ENCODE measurements at regions not wholly inside any gene's neighbourhood (a gene's known extent, or its start where the extent isn't known, plus 50 kb on each side); places are given as distances from the start of the nearest gene placed in this dataset.

DNA sequence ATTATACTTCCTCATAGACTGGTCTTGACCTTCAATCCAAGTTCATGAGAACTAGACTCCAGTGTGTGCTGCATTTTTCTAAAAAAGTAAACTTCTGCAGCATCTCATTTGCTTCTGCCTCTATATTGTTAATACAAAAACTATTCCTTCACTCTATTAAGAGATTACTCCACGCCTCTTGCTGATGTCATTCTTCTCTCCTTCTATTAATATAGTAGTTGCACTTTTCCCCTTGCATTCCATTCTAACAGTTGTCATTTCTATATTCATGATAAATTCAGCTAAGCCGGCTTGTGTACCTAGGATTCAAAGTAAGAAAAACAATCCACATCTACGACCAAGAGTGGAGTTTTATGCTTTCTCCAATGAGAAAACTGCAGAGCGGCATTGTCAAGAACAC, 480.4 kb upstream of the NOVA1 start:
- Histone ChIP-seq H3K4me2 (ENCODE audit: insufficient read depth, low read length) (no peak overlapping the region), H3K36me3 (ENCODE audit: insufficient read depth, low read length) (no peaks in the 10 kb centered on the region), H3K9me3 (ENCODE audit: low read depth, low read length) (no peaks in the 10 kb centered on the region), H3K4me1 (ENCODE audit: insufficient read depth, low read length) (no peaks in the 10 kb centered on the region), H3K4me3 (ENCODE audit: insufficient read depth, low read length) (no peak overlapping the region), H2AFZ (ENCODE audit: low read length) (no peak overlapping the region), H3K27ac (ENCODE audit: low read depth, low read length) (no peak overlapping the region), H3K27me3 (ENCODE audit: insufficient read depth, low read length) (no peaks in the 10 kb centered on the region), H3K79me2 (ENCODE audit: insufficient read depth, low read length) (no peaks in the 10 kb centered on the region), H4K20me1 (ENCODE audit: insufficient read depth, low read length) (no peaks in the 10 kb centered on the region)
- DNase-seq (ENCODE audit: insufficient read length, low spot score, missing footprints), result no peak
- no peak for TF ChIP-seq CTCF (IDR thresholded peaks at IDR 0.05; ENCODE audit: extremely low read depth, low read depth, low read length)

DNA sequence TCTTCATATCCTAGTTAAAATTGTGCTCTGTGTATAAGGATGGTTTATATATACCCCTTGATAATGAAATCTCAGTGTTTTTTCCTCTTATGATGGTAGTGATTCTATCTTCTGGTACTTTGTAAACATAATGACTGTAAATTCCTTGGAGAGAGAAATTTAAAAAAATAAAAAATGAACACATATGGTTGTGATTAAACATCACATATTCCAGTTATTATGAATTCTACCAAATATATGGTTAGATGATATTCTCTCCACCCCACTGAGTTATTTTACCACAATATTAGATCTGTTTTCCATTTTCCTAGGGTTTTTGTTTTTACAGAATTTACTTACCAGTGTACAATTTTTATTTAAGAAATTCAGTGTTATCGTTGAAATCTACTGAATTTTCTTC, 481.9 kb upstream of the NOVA1 start:
- Histone ChIP-seq H4K20me1 (ENCODE audit: insufficient read depth, low read length) (no peaks in the 10 kb centered on the region), H2AFZ (ENCODE audit: low read length) (no peak overlapping the region), H3K4me1 (ENCODE audit: insufficient read depth, low read length) (no peaks in the 10 kb centered on the region), H3K27ac (ENCODE audit: low read depth, low read length) (no peak overlapping the region), H3K36me3 (ENCODE audit: insufficient read depth, low read length) (no peaks in the 10 kb centered on the region), H3K79me2 (ENCODE audit: insufficient read depth, low read length) (no peaks in the 10 kb centered on the region), H3K4me2 (ENCODE audit: insufficient read depth, low read length) (no peak overlapping the region), H3K27me3 (ENCODE audit: insufficient read depth, low read length) (no peaks in the 10 kb centered on the region), H3K4me3 (ENCODE audit: insufficient read depth, low read length) (no peak overlapping the region), H3K9me3 (ENCODE audit: low read depth, low read length) (no peaks in the 10 kb centered on the region)
- no peak for DNase-seq (ENCODE audit: insufficient read length, low spot score, missing footprints)
- TF ChIP-seq CTCF (IDR thresholded peaks at IDR 0.05; ENCODE audit: extremely low read depth, low read depth, low read length), result no peak

DNA sequence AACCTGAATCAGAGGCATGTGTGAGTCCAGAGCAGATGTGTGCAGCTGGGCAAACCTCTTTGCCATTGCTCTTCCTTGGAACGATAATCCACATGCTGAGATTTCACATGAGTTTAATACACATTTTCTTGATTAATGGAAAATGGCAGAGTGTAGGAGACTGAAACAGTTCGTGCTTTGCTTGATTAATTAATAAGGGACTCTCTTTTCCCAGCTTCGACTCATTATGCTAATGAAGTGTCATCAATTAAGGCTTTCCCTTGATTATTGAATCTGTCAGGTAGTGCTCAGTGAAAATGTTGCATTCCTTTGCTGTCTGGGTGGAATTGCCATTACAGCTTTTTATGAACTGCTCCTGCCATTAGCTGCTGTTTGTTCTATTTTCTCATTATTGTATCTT, 487.7 kb upstream of the NOVA1 start:
- Histone ChIP-seq H3K9me3 (ENCODE audit: low read depth, low read length) (no peaks in the 10 kb centered on the region), H3K27me3 (ENCODE audit: insufficient read depth, low read length) (no peaks in the 10 kb centered on the region), H3K4me1 (ENCODE audit: insufficient read depth, low read length) (no peaks in the 10 kb centered on the region), H3K4me2 (ENCODE audit: insufficient read depth, low read length) (no peak overlapping the region), H2AFZ (ENCODE audit: low read length) (no peak overlapping the region), H3K4me3 (ENCODE audit: insufficient read depth, low read length) (no peak overlapping the region), H4K20me1 (ENCODE audit: insufficient read depth, low read length) (no peaks in the 10 kb centered on the region), H3K79me2 (ENCODE audit: insufficient read depth, low read length) (no peaks in the 10 kb centered on the region), H3K36me3 (ENCODE audit: insufficient read depth, low read length) (no peaks in the 10 kb centered on the region), H3K27ac (ENCODE audit: low read depth, low read length) (no peak overlapping the region)
- DNase-seq (ENCODE audit: insufficient read length, low spot score, missing footprints), result no peak
- TF ChIP-seq CTCF (IDR thresholded peaks at IDR 0.05; ENCODE audit: extremely low read depth, low read depth, low read length), result no peak

GRCh38 chr14:27090716-27091115, 492.9 kb upstream of the NOVA1 start:
- TF ChIP-seq CTCF (IDR thresholded peaks at IDR 0.05; ENCODE audit: extremely low read depth, low read depth, low read length), result no peak
- Histone ChIP-seq H4K20me1 (ENCODE audit: insufficient read depth, low read length) (no peaks in the 10 kb centered on the region), H3K9me3 (ENCODE audit: low read depth, low read length) (no peaks in the 10 kb centered on the region), H3K4me2 (ENCODE audit: insufficient read depth, low read length) (no peak overlapping the region), H3K79me2 (ENCODE audit: insufficient read depth, low read length) (no peaks in the 10 kb centered on the region), H3K36me3 (ENCODE audit: insufficient read depth, low read length) (no peaks in the 10 kb centered on the region), H3K4me1 (ENCODE audit: insufficient read depth, low read length) (no peaks in the 10 kb centered on the region), H3K27ac (ENCODE audit: low read depth, low read length) (no peak overlapping the region), H3K4me3 (ENCODE audit: insufficient read depth, low read length) (no peak overlapping the region), H3K27me3 (ENCODE audit: insufficient read depth, low read length) (no peaks in the 10 kb centered on the region), H2AFZ (ENCODE audit: low read length) (no peak overlapping the region)
- DNase-seq (ENCODE audit: insufficient read length, low spot score, missing footprints), result no peak
